Keratinocyte (primary cell): ENCODE measurements at regions not wholly inside any gene's neighbourhood (a gene's known extent, or its start where the extent isn't known, plus 50 kb on each side); places are given as distances from the start of the nearest gene placed in this dataset.

ENCODE experiments used
- DNase-seq: peaks from one replicate; pipeline ENCODE4 v3.0.0-alpha.2; 2011; ENCODE audit warnings: low read depth, missing footprints, low spot score
- FAIRE-seq: peaks from 2 replicates; lab custom pipeline; 2011; peaks lifted over from hg19 to GRCh38; lab: Jason Lieb, UNC
- H2AFZ ChIP-seq: 2 replicates; pipeline ENCODE4 v1.6.0; 2012; ENCODE audit warnings: low read length, control low read depth, inconsistent platforms; ENCODE audit not compliant: control insufficient read depth
- H3K27ac ChIP-seq: 2 replicates; pipeline ENCODE4 v1.5.1; 2011; ENCODE audit warnings: low read length; ENCODE audit not compliant: control insufficient read depth, insufficient read depth
- H3K27me3 ChIP-seq: 3 replicates; pipeline ENCODE4 v1.6.0; 2011; ENCODE audit warnings: low read length; ENCODE audit not compliant: control insufficient read depth, insufficient read depth; ENCODE audit errors: extremely low read depth
- H3K36me3 ChIP-seq, 2 experiments: 2 replicates in 1 of 2; 3 replicates in 1 of 2; pipeline ENCODE4 v1.5.1; 2011; ENCODE audit warnings: low read length in 2 of 2, mild to moderate bottlenecking in 1 of 2; ENCODE audit not compliant: control insufficient read depth in 2 of 2, insufficient read depth in 2 of 2; ENCODE audit errors: extremely low read depth in 1 of 2
- H3K4me1 ChIP-seq: 3 replicates; pipeline ENCODE4 v1.5.1; 2011; ENCODE audit warnings: low read length; ENCODE audit not compliant: control insufficient read depth, insufficient read depth; ENCODE audit errors: extremely low read depth
- H3K4me2 ChIP-seq: 3 replicates; pipeline ENCODE4 v1.6.0; 2011; ENCODE audit warnings: low read depth, low read length; ENCODE audit not compliant: control insufficient read depth, insufficient read depth; ENCODE audit errors: extremely low read depth
- H3K4me3 ChIP-seq, 3 experiments: fragments of 200-600 bp in 1 of 3; sonication (generic) in 1 of 3; 2 replicates in 2 of 3; 3 replicates in 1 of 3; pipeline ENCODE4 v1.5.1; 2011 to 2016; ENCODE audit warnings: low read length in 3 of 3, mild to moderate bottlenecking in 3 of 3, control low read depth in 2 of 3, inconsistent platforms in 1 of 3, low read depth in 1 of 3, mixed read lengths in 1 of 3, mixed run types in 1 of 3, moderate library complexity in 1 of 3; ENCODE audit not compliant: control insufficient read depth in 2 of 3, insufficient read depth in 2 of 3; ENCODE audit errors: extremely low read depth in 1 of 3
- H3K79me2 ChIP-seq: 2 replicates; pipeline ENCODE4 v1.6.0; 2012; ENCODE audit warnings: low read length; ENCODE audit not compliant: control insufficient read depth, insufficient read depth
- H3K9ac ChIP-seq: 3 replicates; pipeline ENCODE4 v1.6.0; 2011; ENCODE audit warnings: low read length; ENCODE audit not compliant: control insufficient read depth, insufficient read depth; ENCODE audit errors: extremely low read depth
- H3K9me1 ChIP-seq: 3 replicates; pipeline ENCODE4 v1.6.0; 2011; ENCODE audit warnings: low read length; ENCODE audit not compliant: control insufficient read depth, insufficient read depth; ENCODE audit errors: extremely low read depth
- H3K9me3 ChIP-seq: 2 replicates; pipeline ENCODE4 v1.5.1; 2012; ENCODE audit warnings: low read depth, low read length; ENCODE audit not compliant: control insufficient read depth
- H4K20me1 ChIP-seq: 3 replicates; pipeline ENCODE4 v1.6.0; 2011; ENCODE audit warnings: low read length; ENCODE audit not compliant: control insufficient read depth, insufficient read depth; ENCODE audit errors: extremely low read depth
- EZH2 ChIP-seq: IDR thresholded peaks from one replicate; pipeline ENCODE4 v1.6.1; 2012; ENCODE audit warnings: inconsistent platforms, mild to moderate bottlenecking, low read length, moderate library complexity
- dilution Hi-C: fragments of 300-500 bp; cut with MboI; formaldehyde crosslinking; loops from one replicate; pipeline ENCODE4 v1.7.0; 2020; ENCODE audit warnings: low sequenced_read_pairs; ENCODE audit not compliant: extremely low pct_ligation_motif_present
- TF ChIP-seq, protein P1 (sequence below), 3 experiments: IDR thresholded peaks in 1 of 3; conservative IDR thresholded peaks in 1 of 3; optimal IDR thresholded peaks in 1 of 3; 2 replicates in 2 of 3; 3 replicates in 1 of 3; pipeline versions ENCODE3 to v1.5.1; 2011; ENCODE audit warnings: low read length in 3 of 3, mild to moderate bottlenecking in 3 of 3, moderate library complexity in 2 of 3, control low read depth in 1 of 3, inconsistent platforms in 1 of 3; ENCODE audit not compliant: insufficient read depth in 2 of 3; ENCODE audit errors: extremely low read depth in 1 of 3

DNA sequence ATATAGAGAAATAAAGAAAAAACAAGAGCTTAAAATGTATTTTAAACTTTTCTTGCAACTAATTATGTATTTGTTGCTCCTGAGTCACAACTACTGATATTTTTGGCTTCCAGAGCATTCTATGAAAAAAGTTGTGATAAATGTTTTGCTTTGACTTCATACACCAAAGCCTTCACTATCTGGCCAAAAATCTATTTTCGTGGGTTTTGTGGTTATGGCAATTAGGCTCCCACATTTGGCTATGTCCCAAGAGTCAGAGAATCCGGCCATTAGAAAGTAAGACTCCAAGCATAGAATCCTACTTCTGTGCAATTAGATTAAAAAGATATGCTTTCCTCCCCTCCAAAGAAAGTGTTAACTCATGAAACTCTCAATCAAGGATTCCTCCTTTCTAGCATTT lies 1456.1 kb upstream of the ACVR2A start:
- Histone ChIP-seq H3K36me3 (no peaks in the 10 kb centered on the region), H3K27me3 (no peaks in the 10 kb centered on the region), H3K9me3 (no peaks in the 10 kb centered on the region), H3K4me3 (no peak overlapping the region), H3K27ac (no peak overlapping the region), H4K20me1 (no peaks in the 10 kb centered on the region), H3K4me1 (no peaks in the 10 kb centered on the region), H3K9me1 (no peaks in the 10 kb centered on the region), H3K9ac (no peak overlapping the region), H3K4me2 (no peak overlapping the region), H3K79me2 (no peaks in the 10 kb centered on the region), H2AFZ (no peak overlapping the region)
- TF ChIP-seq EZH2: no peak
- TF ChIP-seq, protein P1, sequence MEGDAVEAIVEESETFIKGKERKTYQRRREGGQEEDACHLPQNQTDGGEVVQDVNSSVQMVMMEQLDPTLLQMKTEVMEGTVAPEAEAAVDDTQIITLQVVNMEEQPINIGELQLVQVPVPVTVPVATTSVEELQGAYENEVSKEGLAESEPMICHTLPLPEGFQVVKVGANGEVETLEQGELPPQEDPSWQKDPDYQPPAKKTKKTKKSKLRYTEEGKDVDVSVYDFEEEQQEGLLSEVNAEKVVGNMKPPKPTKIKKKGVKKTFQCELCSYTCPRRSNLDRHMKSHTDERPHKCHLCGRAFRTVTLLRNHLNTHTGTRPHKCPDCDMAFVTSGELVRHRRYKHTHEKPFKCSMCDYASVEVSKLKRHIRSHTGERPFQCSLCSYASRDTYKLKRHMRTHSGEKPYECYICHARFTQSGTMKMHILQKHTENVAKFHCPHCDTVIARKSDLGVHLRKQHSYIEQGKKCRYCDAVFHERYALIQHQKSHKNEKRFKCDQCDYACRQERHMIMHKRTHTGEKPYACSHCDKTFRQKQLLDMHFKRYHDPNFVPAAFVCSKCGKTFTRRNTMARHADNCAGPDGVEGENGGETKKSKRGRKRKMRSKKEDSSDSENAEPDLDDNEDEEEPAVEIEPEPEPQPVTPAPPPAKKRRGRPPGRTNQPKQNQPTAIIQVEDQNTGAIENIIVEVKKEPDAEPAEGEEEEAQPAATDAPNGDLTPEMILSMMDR (optimal IDR thresholded peaks at IDR 0.05 in 1 of 3, IDR thresholded peaks at IDR 0.05 in 1 of 3, conservative IDR thresholded peaks at IDR 0.05 in 1 of 3; ENCODE audit: extremely low read depth in 1 of 3, insufficient read depth in 2 of 3, low read length in 3 of 3): no peak
- FAIRE-seq (no peak), DNase-seq (no peak)
- dilution Hi-C loops: no loop called here

DNA sequence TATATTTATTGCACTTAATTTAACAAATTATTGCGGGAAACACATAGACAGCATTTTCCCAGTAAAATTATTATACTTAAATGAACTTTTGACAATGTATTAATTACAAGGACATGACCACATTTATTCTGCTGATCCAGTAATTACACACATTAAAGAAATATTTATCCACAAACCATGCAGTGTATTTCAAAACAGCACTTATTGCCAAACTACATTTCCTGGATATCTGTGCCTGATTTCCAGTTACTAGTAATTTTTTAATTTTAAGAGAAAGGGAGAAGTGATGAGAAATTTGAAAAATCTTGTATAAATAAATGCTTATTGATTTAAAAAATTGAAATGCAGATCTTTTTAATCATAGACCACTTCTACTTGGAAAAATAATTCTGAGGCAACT lies 1458.7 kb upstream of the ACVR2A start:
- H3K36me3 ChIP-seq: no peaks in the 10 kb centered on the region
- no peak overlapping the region for H3K9ac ChIP-seq
- TF ChIP-seq, protein P1 (optimal IDR thresholded peaks at IDR 0.05 in 1 of 3, IDR thresholded peaks at IDR 0.05 in 1 of 3, conservative IDR thresholded peaks at IDR 0.05 in 1 of 3; ENCODE audit: extremely low read depth in 1 of 3, insufficient read depth in 2 of 3, low read length in 3 of 3): no peak
- no peak for TF ChIP-seq EZH2
- H3K27me3 ChIP-seq: no peaks in the 10 kb centered on the region
- no peaks in the 10 kb centered on the region for H3K4me1 ChIP-seq
- H3K79me2 ChIP-seq: no peaks in the 10 kb centered on the region
- DNase-seq: no peak
- FAIRE-seq: no peak
- no peak overlapping the region for H3K4me3 ChIP-seq
- H3K4me2 ChIP-seq: no peak overlapping the region
- H3K9me3 ChIP-seq: no peaks in the 10 kb centered on the region
- dilution Hi-C loops: no loop called here
- no peaks in the 10 kb centered on the region for H4K20me1 ChIP-seq
- no peak overlapping the region for H3K27ac ChIP-seq
- no peak overlapping the region for H2AFZ ChIP-seq
- no peaks in the 10 kb centered on the region for H3K9me1 ChIP-seq
